Keratinocyte (primary cell): ENCODE measurements at regions not wholly inside any gene's neighbourhood (a gene's known extent, or its start where the extent isn't known, plus 50 kb on each side); places are given as distances from the start of the nearest gene placed in this dataset.

Experiments
- DNase-seq: peaks from one replicate; pipeline ENCODE4 v3.0.0-alpha.2; 2011; ENCODE audit warnings: low read depth, missing footprints, low spot score
- FAIRE-seq: peaks from 2 replicates; lab custom pipeline; 2011; peaks lifted over from hg19 to GRCh38; lab: Jason Lieb, UNC
- H2AFZ ChIP-seq: 2 replicates; pipeline ENCODE4 v1.6.0; 2012; ENCODE audit warnings: low read length, control low read depth, inconsistent platforms; ENCODE audit not compliant: control insufficient read depth
- H3K27ac ChIP-seq: 2 replicates; pipeline ENCODE4 v1.5.1; 2011; ENCODE audit warnings: low read length; ENCODE audit not compliant: control insufficient read depth, insufficient read depth
- H3K27me3 ChIP-seq: 3 replicates; pipeline ENCODE4 v1.6.0; 2011; ENCODE audit warnings: low read length; ENCODE audit not compliant: control insufficient read depth, insufficient read depth; ENCODE audit errors: extremely low read depth
- H3K36me3 ChIP-seq, 2 experiments: 2 replicates in 1 of 2; 3 replicates in 1 of 2; pipeline ENCODE4 v1.5.1; 2011; ENCODE audit warnings: low read length in 2 of 2, mild to moderate bottlenecking in 1 of 2; ENCODE audit not compliant: control insufficient read depth in 2 of 2, insufficient read depth in 2 of 2; ENCODE audit errors: extremely low read depth in 1 of 2
- H3K4me1 ChIP-seq: 3 replicates; pipeline ENCODE4 v1.5.1; 2011; ENCODE audit warnings: low read length; ENCODE audit not compliant: control insufficient read depth, insufficient read depth; ENCODE audit errors: extremely low read depth
- H3K4me2 ChIP-seq: 3 replicates; pipeline ENCODE4 v1.6.0; 2011; ENCODE audit warnings: low read depth, low read length; ENCODE audit not compliant: control insufficient read depth, insufficient read depth; ENCODE audit errors: extremely low read depth
- H3K4me3 ChIP-seq, 3 experiments: fragments of 200-600 bp in 1 of 3; sonication (generic) in 1 of 3; 2 replicates in 2 of 3; 3 replicates in 1 of 3; pipeline ENCODE4 v1.5.1; 2011 to 2016; ENCODE audit warnings: low read length in 3 of 3, mild to moderate bottlenecking in 3 of 3, control low read depth in 2 of 3, inconsistent platforms in 1 of 3, low read depth in 1 of 3, mixed read lengths in 1 of 3, mixed run types in 1 of 3, moderate library complexity in 1 of 3; ENCODE audit not compliant: control insufficient read depth in 2 of 3, insufficient read depth in 2 of 3; ENCODE audit errors: extremely low read depth in 1 of 3
- H3K79me2 ChIP-seq: 2 replicates; pipeline ENCODE4 v1.6.0; 2012; ENCODE audit warnings: low read length; ENCODE audit not compliant: control insufficient read depth, insufficient read depth
- H3K9ac ChIP-seq: 3 replicates; pipeline ENCODE4 v1.6.0; 2011; ENCODE audit warnings: low read length; ENCODE audit not compliant: control insufficient read depth, insufficient read depth; ENCODE audit errors: extremely low read depth
- H3K9me1 ChIP-seq: 3 replicates; pipeline ENCODE4 v1.6.0; 2011; ENCODE audit warnings: low read length; ENCODE audit not compliant: control insufficient read depth, insufficient read depth; ENCODE audit errors: extremely low read depth
- H3K9me3 ChIP-seq: 2 replicates; pipeline ENCODE4 v1.5.1; 2012; ENCODE audit warnings: low read depth, low read length; ENCODE audit not compliant: control insufficient read depth
- H4K20me1 ChIP-seq: 3 replicates; pipeline ENCODE4 v1.6.0; 2011; ENCODE audit warnings: low read length; ENCODE audit not compliant: control insufficient read depth, insufficient read depth; ENCODE audit errors: extremely low read depth
- CTCF ChIP-seq, 3 experiments: IDR thresholded peaks in 1 of 3; conservative IDR thresholded peaks in 1 of 3; optimal IDR thresholded peaks in 1 of 3; 2 replicates in 2 of 3; 3 replicates in 1 of 3; pipeline versions ENCODE3 to v1.5.1; 2011; ENCODE audit warnings: low read length in 3 of 3, mild to moderate bottlenecking in 3 of 3, moderate library complexity in 2 of 3, control low read depth in 1 of 3, inconsistent platforms in 1 of 3; ENCODE audit not compliant: insufficient read depth in 2 of 3; ENCODE audit errors: extremely low read depth in 1 of 3
- EZH2 ChIP-seq: IDR thresholded peaks from one replicate; pipeline ENCODE4 v1.6.1; 2012; ENCODE audit warnings: inconsistent platforms, mild to moderate bottlenecking, low read length, moderate library complexity
- dilution Hi-C: fragments of 300-500 bp; cut with MboI; formaldehyde crosslinking; loops from one replicate; pipeline ENCODE4 v1.7.0; 2020; ENCODE audit warnings: low sequenced_read_pairs; ENCODE audit not compliant: extremely low pct_ligation_motif_present

GRCh38 chr7:128153436-128153835 lies 87.6 kb upstream of the LEP start:
- Histone ChIP-seq H3K79me2 (no peaks in the 10 kb centered on the region), H2AFZ (no peak overlapping the region), H3K4me3 (no peak overlapping the region), H4K20me1 (no peaks in the 10 kb centered on the region), H3K4me2 (no peak overlapping the region), H3K9ac (no peak overlapping the region), H3K27ac (no peak overlapping the region), H3K9me1 (no peaks in the 10 kb centered on the region), H3K9me3 (no peaks in the 10 kb centered on the region), H3K36me3 (no peaks in the 10 kb centered on the region), H3K4me1 (no peaks in the 10 kb centered on the region), H3K27me3 (peaks cover 19% of the 10 kb centered on the region)
- DNase-seq = no peak
- TF ChIP-seq CTCF (optimal IDR thresholded peaks at IDR 0.05 in 1 of 3, IDR thresholded peaks at IDR 0.05 in 1 of 3, conservative IDR thresholded peaks at IDR 0.05 in 1 of 3; ENCODE audit: extremely low read depth in 1 of 3, insufficient read depth in 2 of 3, low read length in 3 of 3) (no peak), EZH2 (no peak)
- FAIRE-seq = no peak
- dilution Hi-C loops = no loop called here

GRCh38 chr7:128154504-128154903 lies 86.6 kb upstream of the LEP start:
- DNase-seq (no peak), FAIRE-seq (no peak)
- dilution Hi-C loops = no loop called here
- Histone ChIP-seq H4K20me1 (no peaks in the 10 kb centered on the region), H3K36me3 (no peaks in the 10 kb centered on the region), H3K27me3 (peaks cover 16% of the 10 kb centered on the region), H3K4me1 (no peaks in the 10 kb centered on the region), H3K4me2 (no peak overlapping the region), H3K9me3 (no peaks in the 10 kb centered on the region), H3K79me2 (no peaks in the 10 kb centered on the region), H3K27ac (no peak overlapping the region), H3K9me1 (no peaks in the 10 kb centered on the region), H3K4me3 (no peak overlapping the region), H3K9ac (no peak overlapping the region), H2AFZ (no peak overlapping the region)
- no peak for TF ChIP-seq EZH2
- TF ChIP-seq CTCF (optimal IDR thresholded peaks at IDR 0.05 in 1 of 3, IDR thresholded peaks at IDR 0.05 in 1 of 3, conservative IDR thresholded peaks at IDR 0.05 in 1 of 3; ENCODE audit: extremely low read depth in 1 of 3, insufficient read depth in 2 of 3, low read length in 3 of 3) = no peak
